HG02973 (cell line): ENCODE measurements at regions not wholly inside any gene's neighbourhood (a gene's known extent, or its start where the extent isn't known, plus 50 kb on each side); places are given as distances from the start of the nearest gene placed in this dataset.
"Not testable (repeated sequence)": the region's sequence is repeated elsewhere in the genome, so short reads cannot be mapped to it uniquely, and the experiment has no call there.

Experiments used
- ATAC-seq: cut with Tn5 transposase; IDR thresholded peaks from one replicate; pipeline ENCODE4 v1.9.1; 2021; ENCODE audit warnings: moderate library complexity; ENCODE audit not compliant: unreplicated experiment

DNA sequence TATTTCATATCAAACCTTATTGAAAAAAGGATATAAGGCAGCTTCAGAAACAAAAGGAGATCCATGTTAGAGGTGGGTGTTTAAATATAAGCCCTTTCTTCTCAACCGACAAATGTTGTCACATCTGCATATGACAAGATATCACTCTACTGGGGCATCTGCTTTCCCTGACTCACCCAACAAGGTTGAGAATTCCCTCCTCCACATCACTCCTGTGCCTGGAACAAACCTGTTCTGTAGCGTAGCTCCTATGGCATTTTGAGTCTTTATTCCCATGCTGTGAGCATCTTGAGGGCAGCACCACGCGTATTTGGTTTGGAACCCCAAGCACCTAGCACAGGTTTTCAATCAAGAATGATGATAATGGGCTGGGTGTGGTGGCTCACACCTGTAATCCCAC, 59.4 kb upstream of the ZFHX3 start:
- ATAC-seq: no peak

GRCh38 chr16:73106329-73107034, 58.6 kb upstream of the ZFHX3 start:
- no peak for ATAC-seq

DNA sequence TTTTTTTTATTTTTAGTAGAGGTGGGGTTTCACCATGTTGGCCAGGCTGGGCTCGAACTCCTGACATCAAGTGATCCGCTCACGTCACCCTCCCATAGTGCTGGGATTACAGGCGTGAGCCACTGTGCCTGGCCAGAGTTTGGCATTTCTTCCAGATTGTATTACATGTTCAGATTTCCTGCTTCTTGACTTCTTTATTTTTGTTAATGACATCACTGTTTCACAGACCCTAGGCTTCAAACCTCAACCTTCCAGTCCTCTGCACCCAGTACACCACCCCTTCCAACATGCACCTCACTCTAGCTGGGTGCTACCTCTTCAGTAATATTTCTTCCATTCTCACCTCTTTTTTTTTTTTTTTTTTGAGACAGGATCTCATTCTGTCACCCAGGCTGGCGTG, 53.6 kb upstream of the ZFHX3 start:
- ATAC-seq: no peak

DNA sequence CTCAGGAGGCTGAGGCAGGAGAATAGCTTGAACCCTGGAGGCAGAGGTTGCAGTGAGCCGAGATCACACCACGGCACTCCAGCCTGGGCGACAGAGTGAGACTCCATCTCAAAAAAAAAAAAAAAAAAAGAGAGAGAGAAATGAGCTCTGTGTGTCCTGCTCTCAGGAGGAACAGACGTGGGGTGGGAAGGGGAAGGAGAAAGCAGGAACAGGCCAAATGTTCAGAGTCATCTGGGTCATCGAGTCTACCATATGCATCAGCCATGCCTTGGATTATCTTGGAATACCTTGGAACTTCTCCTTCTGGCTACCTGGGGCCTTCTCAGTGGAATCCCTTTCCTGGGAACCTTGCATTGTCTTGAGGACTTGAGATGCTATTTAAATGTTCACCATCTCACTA, 51.7 kb upstream of the ZFHX3 start:
- ATAC-seq: not testable (repeated sequence)
